H9 (cell line): ENCODE measurements at regions not wholly inside any gene's neighbourhood (a gene's known extent, or its start where the extent isn't known, plus 50 kb on each side); places are given as distances from the start of the nearest gene placed in this dataset.

ENCODE experiments used
- DNase-seq: peaks from one replicate; pipeline ENCODE4 v3.0.0-alpha.2; 2017
- H2AFZ ChIP-seq: one replicate; pipeline ENCODE4 v1.6.1; 2013; ENCODE audit warnings: mild to moderate bottlenecking, low read length, control low read depth, moderate library complexity
- H2AK5ac ChIP-seq: 2 replicates; pipeline ENCODE4 v1.6.1; 2013; ENCODE audit warnings: low read length, control low read depth, mixed read lengths; ENCODE audit not compliant: insufficient read length
- H2BK120ac ChIP-seq: one replicate; pipeline ENCODE4 v1.6.1; 2013; ENCODE audit warnings: low read depth, mild to moderate bottlenecking, low read length, control low read depth, inconsistent platforms; ENCODE audit not compliant: poor library complexity, severe bottlenecking
- H2BK12ac ChIP-seq: 2 replicates; pipeline ENCODE4 v1.6.1; 2013; ENCODE audit warnings: low read length, control low read depth, mixed read lengths, low read depth; ENCODE audit not compliant: insufficient read length
- H2BK15ac ChIP-seq: 2 replicates; pipeline ENCODE4 v1.6.1; 2013; ENCODE audit warnings: low read depth, low read length, control low read depth
- H2BK20ac ChIP-seq: one replicate; pipeline ENCODE4 v1.6.1; 2013; ENCODE audit warnings: low read depth, mild to moderate bottlenecking, low read length, control low read depth, inconsistent platforms; ENCODE audit not compliant: poor library complexity, severe bottlenecking
- H2BK5ac ChIP-seq: 2 replicates; pipeline ENCODE4 v1.6.1; 2013; ENCODE audit warnings: low read length, control low read depth, mixed read lengths; ENCODE audit not compliant: insufficient read length
- H3K14ac ChIP-seq: 2 replicates; pipeline ENCODE4 v1.6.1; 2013; ENCODE audit warnings: low read length, control low read depth; ENCODE audit not compliant: insufficient read depth
- H3K18ac ChIP-seq: 2 replicates; pipeline ENCODE4 v1.6.1; 2013; ENCODE audit warnings: low read depth, mild to moderate bottlenecking, mixed read lengths, low read length, control low read depth; ENCODE audit not compliant: insufficient read length
- H3K23ac ChIP-seq: 2 replicates; pipeline ENCODE4 v1.6.1; 2013; ENCODE audit warnings: low read length, control low read depth, mixed read lengths, low read depth; ENCODE audit not compliant: insufficient read length
- H3K23me2 ChIP-seq: 2 replicates; pipeline ENCODE4 v1.6.1; 2013; ENCODE audit warnings: low read depth, mild to moderate bottlenecking, mixed read lengths, low read length, control low read depth; ENCODE audit not compliant: insufficient read length, poor library complexity, severe bottlenecking
- H3K27ac ChIP-seq: 2 replicates; pipeline ENCODE4 v1.5.1; 2013; ENCODE audit warnings: low read length, control low read depth, mixed read lengths, low read depth; ENCODE audit not compliant: insufficient read length
- H3K27me3 ChIP-seq: 2 replicates; pipeline ENCODE4 v1.6.1; 2013; ENCODE audit warnings: low read length, control low read depth, inconsistent platforms; ENCODE audit not compliant: insufficient read depth
- H3K4ac ChIP-seq: 2 replicates; pipeline ENCODE4 v1.6.1; 2013; ENCODE audit warnings: low read depth, mild to moderate bottlenecking, control low read depth, inconsistent platforms, low read length, moderate library complexity
- H3K4me1 ChIP-seq: 2 replicates; pipeline ENCODE4 v1.6.1; 2013; ENCODE audit warnings: low read length, control low read depth, inconsistent platforms; ENCODE audit not compliant: insufficient read depth
- H3K4me2 ChIP-seq: 2 replicates; pipeline ENCODE4 v1.6.1; 2013; ENCODE audit warnings: low read length, control low read depth, mixed read lengths; ENCODE audit not compliant: insufficient read length, insufficient read depth
- H3K56ac ChIP-seq: 2 replicates; pipeline ENCODE4 v1.6.1; 2013; ENCODE audit warnings: low read depth, mild to moderate bottlenecking, mixed read lengths, low read length, control low read depth; ENCODE audit not compliant: insufficient read length
- H3K79me1 ChIP-seq: 2 replicates; pipeline ENCODE4 v1.6.1; 2013; ENCODE audit warnings: low read depth, mild to moderate bottlenecking, moderate library complexity, low read length, control low read depth, inconsistent platforms; ENCODE audit not compliant: insufficient read depth, poor library complexity, severe bottlenecking
- H3K79me2 ChIP-seq: 2 replicates; pipeline ENCODE4 v1.6.1; 2013; ENCODE audit warnings: low read length, control low read depth, inconsistent platforms; ENCODE audit not compliant: insufficient read depth
- H3K9ac ChIP-seq: 2 replicates; pipeline ENCODE4 v1.6.1; 2013; ENCODE audit warnings: low read length, control low read depth, mixed read lengths; ENCODE audit not compliant: insufficient read length; ENCODE audit errors: extremely low read depth
- H3K9me3 ChIP-seq: one replicate; pipeline ENCODE4 v1.6.1; 2013; ENCODE audit warnings: low read depth, low read length, inconsistent platforms; ENCODE audit not compliant: control insufficient read depth
- H3T11ph ChIP-seq: one replicate; pipeline ENCODE4 v1.6.1; 2013; ENCODE audit warnings: mild to moderate bottlenecking, low read length, control low read depth, inconsistent platforms
- H4K20me1 ChIP-seq: one replicate; pipeline ENCODE4 v1.6.1; 2013; ENCODE audit not compliant: control insufficient read depth, insufficient read length, insufficient read depth
- H4K5ac ChIP-seq: 2 replicates; pipeline ENCODE4 v1.6.1; 2013; ENCODE audit warnings: low read depth, mild to moderate bottlenecking, mixed read lengths, low read length, control low read depth; ENCODE audit not compliant: insufficient read length
- H4K8ac ChIP-seq: replicated peaks from 2 replicates; pipeline ENCODE4 v1.6.1; 2013; ENCODE audit warnings: low read length, control low read depth, mixed read lengths, low read depth; ENCODE audit not compliant: insufficient read length
- H4K91ac ChIP-seq: 2 replicates; pipeline ENCODE4 v1.6.1; 2013; ENCODE audit warnings: low read depth, mild to moderate bottlenecking, moderate library complexity, mixed read lengths, low read length, control low read depth; ENCODE audit not compliant: insufficient read length
- H3K27ac Mint-ChIP-seq, 3 experiments: 2 replicates in 2 of 3; 3 replicates in 1 of 3; pipeline ENCODE4 v1.8.0; 2020 to 2021; ENCODE audit warnings: mixed read lengths in 3 of 3, mild to moderate bottlenecking in 1 of 3, moderate library complexity in 1 of 3
- H3K27me3 Mint-ChIP-seq: 2 replicates; pipeline ENCODE4 v1.8.0; 2021; ENCODE audit warnings: low read depth, mild to moderate bottlenecking, moderate library complexity, mixed read lengths
- H3K36me3 Mint-ChIP-seq, 3 experiments: 2 replicates in 2 of 3; 3 replicates in 1 of 3; pipeline ENCODE4 v1.8.0; 2020 to 2021; ENCODE audit warnings: low read depth in 3 of 3, mixed read lengths in 3 of 3; ENCODE audit not compliant: insufficient read depth in 1 of 3
- H3K4me1 Mint-ChIP-seq, 2 experiments: 2 replicates each; pipeline ENCODE4 v1.8.0; 2020; ENCODE audit warnings: mixed read lengths in 2 of 2
- H3K4me3 Mint-ChIP-seq, 2 experiments: 2 replicates in 1 of 2; 3 replicates in 1 of 2; pipeline ENCODE4 v1.8.0; 2020 to 2021; ENCODE audit warnings: mild to moderate bottlenecking in 2 of 2, mixed read lengths in 2 of 2, moderate library complexity in 1 of 2
- H3K9me3 Mint-ChIP-seq, 2 experiments: 2 replicates in 1 of 2; 3 replicates in 1 of 2; pipeline ENCODE4 v1.8.0; 2020; ENCODE audit warnings: mild to moderate bottlenecking in 2 of 2, mixed read lengths in 2 of 2, moderate library complexity in 1 of 2
- CTCF ChIP-seq: fragments of 200-600 bp; sonication (generic); conservative IDR thresholded peaks from 3 replicates; pipeline ENCODE4 v1.8.0; 2021; ENCODE audit warnings: antibody characterized with exemption, mild to moderate bottlenecking
- WGBS: extraction: QIAGEN DNeasy Blood & Tissue Kit; methylation state at CpG from one replicate; pipeline ENCODE4 v1.1.7; 2013; ENCODE audit warnings: missing lambda C conversion rate, low lambda C conversion rate, mixed read lengths; ENCODE audit not compliant: insufficient read length; ENCODE audit errors: extremely low coverage; 5-methylcytosine and 5-hydroxymethylcytosine counted together

GRCh38 chr16:76883076-76883475 is 307.9 kb upstream of the MON1B start:
- H2BK20ac ChIP-seq: no peak overlapping the region
- Mint-ChIP-seq H3K9me3 (no peaks in the 10 kb centered on the region), H3K36me3 (no peaks in the 10 kb centered on the region), H3K4me3 (no peak overlapping the region), H3K27me3 (no peaks in the 10 kb centered on the region), H3K27ac (no peak overlapping the region), H3K4me1 (peaks cover 15 to 17% of the 10 kb centered on the region in 2 experiments)
- no peak overlapping the region for H4K91ac ChIP-seq
- no peak overlapping the region for H2BK15ac ChIP-seq
- H4K5ac ChIP-seq: no peak overlapping the region
- H3K4me2 ChIP-seq: no peak overlapping the region
- H3K79me1 ChIP-seq: no peaks in the 10 kb centered on the region
- no peak overlapping the region for H3K56ac ChIP-seq
- H3K4ac ChIP-seq: no peak overlapping the region
- H3K18ac ChIP-seq: no peak overlapping the region
- DNase-seq: no peak
- no peak overlapping the region for H2BK5ac ChIP-seq
- H3T11ph ChIP-seq: no peak overlapping the region
- TF ChIP-seq CTCF: no peak
- H2AK5ac ChIP-seq: no peak overlapping the region
- H2BK12ac ChIP-seq: no peak overlapping the region
- no peak overlapping the region for H4K8ac ChIP-seq
- H3K27me3 ChIP-seq: no peaks in the 10 kb centered on the region
- no peaks in the 10 kb centered on the region for H3K79me2 ChIP-seq
- H3K9me3 ChIP-seq: no peaks in the 10 kb centered on the region
- no peak overlapping the region for H3K14ac ChIP-seq
- no peak overlapping the region for H3K23ac ChIP-seq
- WGBS: no CpG with 5 or more reads among the region's 3 CpGs
- no peak overlapping the region for H3K9ac ChIP-seq
- no peak overlapping the region for H2BK120ac ChIP-seq
- H2AFZ ChIP-seq: no peak overlapping the region
- H3K23me2 ChIP-seq: no peaks in the 10 kb centered on the region
- no peaks in the 10 kb centered on the region for H4K20me1 ChIP-seq
- no peak overlapping the region for H3K27ac ChIP-seq
- H3K4me1 ChIP-seq: peaks cover 5% of the 10 kb centered on the region
